ACHN (cell line): ENCODE measurements at regions not wholly inside any gene's neighbourhood (a gene's known extent, or its start where the extent isn't known, plus 50 kb on each side); places are given as distances from the start of the nearest gene placed in this dataset.

Experiments
- DNase-seq: peaks from one replicate; pipeline ENCODE4 v3.0.0-alpha.2; 2015
- in situ Hi-C: cut with HindIII; loops from 2 replicates; pipeline ENCODE4 v1.10.0; 2017; ENCODE audit warnings: low sequenced_read_pairs, low pct_ligation_motif_present, low pct_unique_long_range_greater_than_20kb

DNA sequence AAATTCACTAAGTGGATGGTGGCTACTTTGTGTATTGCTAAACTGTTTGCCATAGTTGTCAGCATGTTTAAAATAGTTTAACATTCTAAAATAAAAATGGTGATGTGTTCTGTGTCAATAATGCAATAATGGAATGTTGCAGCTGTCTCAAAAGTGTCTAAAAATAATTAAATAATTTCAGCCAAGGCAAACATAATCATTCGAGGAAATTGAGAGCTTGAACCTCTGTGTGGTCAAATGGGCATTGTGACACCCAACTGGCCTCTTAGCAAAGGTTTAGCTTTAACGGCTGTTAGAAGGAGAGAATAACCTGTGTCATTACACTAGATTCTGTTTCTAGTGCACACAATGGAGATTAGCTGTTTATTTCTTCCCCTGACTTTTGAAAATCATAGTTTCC, 278.5 kb downstream of the TMEM167A start:
- in situ Hi-C loops = no loop called here
- DNase-seq = no peak

DNA sequence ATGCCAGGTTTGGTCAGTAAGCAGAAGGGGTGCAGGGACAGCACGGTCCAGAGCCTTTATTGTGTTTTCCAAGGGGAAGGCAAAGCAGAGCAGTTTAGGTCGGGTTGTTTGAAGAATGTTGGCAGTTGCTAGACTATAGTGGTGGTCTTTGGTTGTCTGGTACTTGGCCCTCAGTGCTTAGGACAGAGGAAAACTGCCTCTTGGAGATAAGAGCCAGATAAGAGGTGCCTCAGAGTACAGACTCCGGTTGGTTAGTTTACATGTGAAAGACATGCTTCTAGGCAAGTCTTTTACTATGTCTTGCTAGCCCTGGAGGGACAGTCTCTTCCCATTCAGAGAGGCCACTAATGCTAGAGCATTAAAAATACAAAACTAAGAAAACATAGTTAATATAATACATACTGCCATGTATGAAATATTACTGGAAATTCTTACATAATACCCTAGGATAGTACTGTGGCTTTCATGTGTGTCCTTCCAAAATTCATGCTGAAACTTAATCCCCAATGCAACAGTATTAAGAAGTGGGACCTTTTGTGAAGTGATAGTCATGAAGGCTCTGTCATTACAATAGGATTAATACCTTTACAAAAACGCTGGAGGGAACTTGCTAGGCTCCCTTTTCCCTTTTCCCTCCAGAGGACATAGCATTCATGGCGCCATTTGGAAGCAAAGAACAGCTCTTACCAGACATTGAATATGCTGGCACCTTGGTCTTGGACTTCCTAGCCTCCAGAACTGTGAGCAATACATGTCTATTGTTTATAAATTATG, 280.4 kb downstream of the TMEM167A start:
- in situ Hi-C loops = no loop called here

DNA sequence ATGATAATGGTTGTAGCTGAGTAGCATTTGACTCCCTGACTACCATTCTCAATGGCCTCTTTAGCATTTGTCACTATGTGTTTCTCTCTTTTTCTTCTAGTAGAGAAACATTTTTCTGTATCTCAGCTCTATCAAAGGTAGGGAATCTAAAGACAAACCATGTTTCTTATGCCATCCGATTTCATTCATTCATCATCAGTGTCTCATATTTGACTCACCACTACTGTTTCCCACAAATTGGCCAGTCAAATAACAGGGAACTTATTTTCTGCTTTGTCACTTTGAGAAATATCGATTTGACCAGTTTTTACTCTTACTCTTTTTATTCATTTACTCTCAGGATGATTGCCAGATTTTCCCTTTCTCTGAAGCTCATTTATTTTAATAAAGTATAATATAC, 282.3 kb downstream of the TMEM167A start:
- in situ Hi-C loops = no loop called here
- no peak for DNase-seq

More for the DNA sequence above, 280.4 kb downstream of the TMEM167A start:
- DNase-seq = no peak

DNA sequence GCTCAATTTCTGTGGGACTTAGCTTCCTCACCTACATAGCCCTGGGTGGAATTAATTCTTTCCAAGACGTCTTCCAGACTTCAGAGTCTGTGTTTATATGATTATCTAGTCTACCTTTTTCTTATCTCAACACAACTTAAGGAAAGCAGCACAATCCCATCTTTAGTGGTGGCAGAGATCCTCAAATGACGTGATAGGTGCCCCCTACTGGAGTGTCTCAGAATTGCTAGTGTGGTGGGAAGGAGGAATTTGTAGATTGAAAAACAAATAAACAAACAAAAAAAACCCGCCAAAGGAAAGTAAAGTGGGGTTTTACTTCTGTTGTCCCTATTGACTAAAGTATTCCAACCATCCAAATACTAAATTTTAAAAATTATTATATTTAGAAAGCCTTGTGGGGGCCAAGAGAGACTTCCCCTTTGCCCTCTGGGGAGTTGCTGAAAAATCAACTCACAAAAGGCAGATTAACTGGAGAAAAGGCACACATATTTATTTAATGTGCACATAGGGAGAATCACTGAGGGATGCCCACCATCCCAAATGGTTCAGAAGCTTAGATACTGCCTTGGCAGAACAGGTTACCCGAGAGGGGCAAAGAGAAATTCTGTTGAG, 283.3 kb downstream of the TMEM167A start:
- peak; percentile 38 for DNase-seq
- in situ Hi-C loops = no loop called here

DNA sequence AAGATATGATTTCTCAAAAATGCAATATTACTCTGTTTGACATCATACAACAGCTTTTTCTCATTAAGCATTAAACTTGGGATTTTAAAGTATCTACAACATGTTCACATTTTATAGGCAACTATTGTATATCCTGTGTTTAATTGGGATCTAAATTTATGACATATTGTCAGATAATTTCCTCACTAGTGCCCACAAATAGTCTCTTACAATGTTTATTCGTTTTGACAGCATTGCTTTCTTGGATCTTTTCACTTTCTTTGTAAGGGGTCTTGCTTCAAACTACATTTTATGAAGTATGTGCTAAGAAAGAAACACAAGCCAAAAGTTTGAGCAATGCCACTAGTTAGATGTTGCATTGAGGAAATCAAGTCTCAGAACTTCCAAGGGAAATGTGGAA, 285.1 kb downstream of the TMEM167A start:
- in situ Hi-C loops = no loop called here
- no peak for DNase-seq

DNA sequence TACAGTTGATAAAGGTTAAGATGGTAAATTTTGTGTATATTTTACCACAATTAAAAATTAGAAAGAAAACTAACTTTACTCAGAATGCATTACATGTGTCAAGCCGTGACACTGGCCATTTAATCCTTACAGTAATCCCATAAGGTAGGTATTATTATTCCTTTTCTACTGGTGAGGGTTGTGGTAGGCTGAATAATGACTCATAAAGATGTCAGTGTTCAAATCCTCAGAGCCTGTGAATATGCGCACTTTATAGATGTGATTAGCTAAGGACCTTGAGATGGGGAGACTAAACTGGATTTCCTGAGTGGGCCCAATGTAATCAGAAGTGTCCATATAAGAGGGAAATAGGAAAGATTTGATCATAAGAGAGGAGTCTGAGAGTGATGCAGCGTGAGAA, 288.1 kb downstream of the TMEM167A start:
- no peak for DNase-seq
- in situ Hi-C loops = no loop called here

DNA sequence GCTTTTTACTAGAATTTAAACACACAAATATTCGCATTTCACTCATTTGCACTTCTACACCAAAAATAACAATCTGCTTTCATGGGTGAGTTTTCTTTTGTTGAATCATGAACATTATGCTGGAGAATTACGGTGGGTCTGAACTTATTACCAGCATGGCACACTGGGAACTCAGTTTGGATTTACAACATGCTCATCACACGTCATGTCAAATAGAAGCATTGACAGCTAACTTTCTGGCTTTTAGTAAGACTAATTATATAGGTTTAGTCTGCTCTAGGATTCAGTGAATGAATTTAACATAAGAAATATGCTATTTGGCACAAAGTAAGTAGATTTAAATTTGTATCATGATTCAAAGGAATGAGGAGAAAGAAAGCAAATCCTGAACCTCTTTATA, 290.4 kb downstream of the TMEM167A start:
- in situ Hi-C loops = no loop called here
- no peak for DNase-seq

DNA sequence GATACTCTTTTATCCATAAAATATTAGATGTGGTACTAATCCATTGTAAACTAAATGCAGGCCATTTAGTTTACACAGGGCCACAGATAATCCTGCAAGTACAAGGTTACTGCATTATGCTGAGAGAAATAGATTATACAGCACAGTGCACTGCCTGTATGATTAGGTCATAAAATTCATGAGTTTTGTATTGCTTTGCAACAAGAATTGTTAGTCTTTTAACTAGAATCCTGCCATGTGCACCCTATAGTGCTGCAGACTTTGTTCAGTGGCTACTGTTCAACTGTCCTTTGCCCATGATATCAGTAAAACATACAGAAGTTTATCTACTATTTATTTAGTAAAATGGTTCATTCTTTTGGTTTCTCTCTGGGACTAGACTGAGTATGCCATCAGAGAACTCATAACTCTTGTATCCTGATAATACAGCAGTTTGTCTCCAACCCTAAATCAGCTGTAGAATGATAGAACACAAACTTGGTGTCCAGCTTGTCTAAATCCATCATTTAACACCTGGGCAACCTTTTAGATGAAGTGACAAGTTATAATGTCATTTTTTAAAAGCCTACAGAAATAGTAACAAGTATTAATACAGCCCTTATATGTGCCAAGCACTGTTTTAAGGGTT, 291.2 kb downstream of the TMEM167A start:
- in situ Hi-C loops = no loop called here

DNA sequence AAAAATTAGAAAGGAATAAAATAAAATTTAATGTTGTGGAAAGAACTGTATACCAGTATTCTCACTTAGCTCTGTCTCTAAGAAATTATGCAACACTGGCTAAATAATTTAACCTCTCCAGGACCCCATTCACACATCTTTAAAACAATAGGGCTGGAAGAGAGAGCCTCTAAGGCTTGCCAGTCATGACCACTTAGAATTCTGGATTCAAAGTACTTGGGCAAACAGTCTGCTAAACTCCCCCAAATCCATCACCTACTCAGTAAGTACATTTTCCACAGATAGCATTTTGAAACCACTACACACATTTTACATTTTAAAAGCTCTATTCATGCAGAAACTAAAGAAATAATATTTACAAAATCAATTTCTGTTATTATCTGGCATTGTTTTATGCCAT, 291.7 kb downstream of the TMEM167A start:
- no peak for DNase-seq
- in situ Hi-C loops = no loop called here

More for the DNA sequence above, 291.2 kb downstream of the TMEM167A start:
- DNase-seq = no peak

DNA sequence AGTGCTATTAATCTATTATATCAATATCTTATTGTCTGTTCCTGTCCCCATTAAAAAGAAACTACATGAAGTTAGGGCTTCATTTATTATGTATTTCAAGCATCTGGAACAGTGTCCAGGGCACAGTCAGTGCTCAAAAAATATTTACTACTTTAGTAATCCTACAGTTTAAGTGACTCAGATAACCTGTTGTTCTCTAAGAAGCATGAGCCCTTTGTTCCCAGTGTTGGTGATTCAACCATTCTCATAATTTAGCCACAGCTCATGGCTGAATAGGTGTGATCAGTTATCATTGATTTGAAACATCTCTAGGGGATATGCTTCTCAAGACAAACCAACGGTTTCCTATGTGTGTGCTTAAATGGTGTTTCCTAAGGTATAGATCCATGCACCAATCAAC, 292.7 kb downstream of the TMEM167A start:
- in situ Hi-C loops = no loop called here
- no peak for DNase-seq

DNA sequence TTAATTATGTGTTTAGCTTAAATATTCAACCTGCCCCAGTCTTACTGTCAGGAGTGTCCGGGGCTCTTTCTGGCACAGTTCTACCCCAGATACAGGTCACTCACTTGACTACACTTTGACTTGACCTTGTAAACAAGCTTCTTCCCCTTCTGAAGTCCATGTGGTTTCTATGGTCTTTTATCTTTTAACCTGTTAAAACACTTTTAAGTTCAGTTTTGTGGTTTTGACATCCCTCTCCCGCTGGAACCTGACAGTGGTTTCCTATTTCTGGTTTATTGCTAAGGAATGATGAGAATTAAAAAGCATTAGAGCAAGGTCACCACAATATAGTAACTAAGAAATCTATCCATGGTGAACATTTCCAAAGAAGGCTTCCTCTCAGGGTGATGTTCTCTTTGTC, 300.1 kb downstream of the TMEM167A start:
- no peak for DNase-seq
- in situ Hi-C loops = no loop called here

DNA sequence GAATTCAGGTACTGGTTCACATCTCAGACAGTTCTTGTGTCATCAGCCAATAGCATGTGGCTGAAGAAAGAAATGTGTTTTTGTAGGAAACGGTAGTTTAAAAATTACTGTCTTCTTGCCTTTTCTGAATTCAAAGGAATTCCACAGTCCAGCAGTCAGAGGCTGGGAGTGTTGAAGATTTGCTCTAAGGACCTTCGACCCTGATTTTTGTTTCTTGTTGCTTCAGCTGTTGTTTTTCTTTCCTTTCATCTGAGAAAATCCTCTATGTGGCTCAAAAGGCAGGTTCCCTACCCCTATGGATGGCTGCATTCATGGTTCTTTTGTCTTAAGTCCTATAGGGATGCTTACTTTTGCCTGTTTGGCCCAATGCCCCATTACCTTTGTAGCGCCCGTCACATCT, 304.9 kb downstream of the TMEM167A start:
- in situ Hi-C loops = no loop called here
- no peak for DNase-seq

DNA sequence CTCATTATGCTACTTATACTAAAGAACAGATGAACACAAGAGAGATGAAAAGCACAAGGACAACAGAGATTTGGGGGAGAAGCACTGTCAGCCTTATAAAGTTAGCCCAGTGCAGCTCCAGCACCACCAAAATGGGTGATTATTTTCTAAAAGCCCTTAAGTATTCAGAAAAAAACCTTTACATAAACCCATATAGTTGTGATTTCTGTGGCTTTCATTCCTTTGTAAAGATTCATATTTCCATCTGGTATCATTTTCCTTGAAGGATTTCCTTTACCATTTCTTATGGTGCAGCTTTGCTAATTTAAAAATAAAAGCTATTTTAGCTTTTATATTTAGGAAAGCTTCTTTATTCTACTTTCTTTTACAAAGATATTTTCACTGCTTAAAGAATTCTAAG, 311.0 kb downstream of the TMEM167A start:
- DNase-seq = no peak
- in situ Hi-C loops = no loop called here

DNA sequence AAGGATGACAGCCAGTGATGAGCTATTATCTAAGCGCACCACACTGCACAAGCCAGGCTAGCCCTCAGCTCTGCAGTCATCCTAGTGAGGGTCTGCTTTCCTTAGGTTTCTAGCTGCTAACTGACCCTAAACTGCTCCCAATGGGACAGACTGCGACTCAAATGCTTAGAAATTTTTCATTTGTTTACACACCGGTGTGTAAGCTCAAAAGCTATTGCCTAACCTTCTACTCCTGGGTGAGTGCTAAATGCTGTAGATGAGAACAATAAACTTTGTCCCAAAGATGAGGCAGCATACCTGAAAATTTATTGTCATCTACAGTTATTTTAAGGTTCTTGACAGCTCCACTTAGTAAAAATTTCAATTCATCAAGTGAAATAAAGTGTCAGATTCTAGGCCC, 311.4 kb downstream of the TMEM167A start:
- DNase-seq = no peak
- in situ Hi-C loops = no loop called here

DNA sequence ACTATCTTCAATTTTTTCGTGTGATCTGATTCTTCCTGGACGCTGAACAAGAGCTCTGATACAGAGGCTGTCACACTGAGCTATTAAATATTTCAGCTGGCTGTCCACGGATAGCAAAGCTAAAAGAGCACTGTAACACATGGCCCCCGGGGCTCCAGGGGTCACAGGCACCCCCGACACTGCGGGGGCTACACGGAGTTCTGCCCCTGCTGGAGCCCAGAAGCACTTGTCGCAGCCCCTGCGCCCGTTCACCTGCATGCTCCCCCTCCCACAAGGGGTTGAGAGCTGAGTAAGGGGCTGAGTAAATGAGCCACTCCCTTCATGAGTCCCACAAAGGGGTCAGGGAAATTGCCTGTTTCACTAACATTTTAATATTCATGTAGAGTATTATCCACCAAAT, 316.3 kb downstream of the TMEM167A start:
- DNase-seq = no peak
- in situ Hi-C loops = no loop called here

DNA sequence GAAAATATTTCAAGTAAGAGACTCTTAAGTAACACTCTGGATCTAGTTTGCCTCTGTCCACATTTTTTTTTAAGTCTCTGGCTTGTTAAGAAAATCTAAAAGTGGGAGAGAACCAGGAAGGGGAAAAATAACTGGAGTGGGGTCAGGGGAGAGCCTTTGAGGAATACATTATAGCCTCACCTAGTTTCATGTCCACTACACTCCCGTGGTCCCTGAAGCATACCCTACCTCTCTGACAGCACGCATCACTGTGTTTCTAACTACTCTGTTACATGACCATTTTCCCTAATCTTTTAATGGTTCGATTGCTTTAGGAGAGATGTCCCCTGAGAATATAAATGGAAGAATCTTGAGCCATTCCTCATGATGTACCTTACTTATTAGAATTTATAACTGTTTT, 318.3 kb downstream of the TMEM167A start:
- in situ Hi-C loops = no loop called here
- DNase-seq = no peak

DNA sequence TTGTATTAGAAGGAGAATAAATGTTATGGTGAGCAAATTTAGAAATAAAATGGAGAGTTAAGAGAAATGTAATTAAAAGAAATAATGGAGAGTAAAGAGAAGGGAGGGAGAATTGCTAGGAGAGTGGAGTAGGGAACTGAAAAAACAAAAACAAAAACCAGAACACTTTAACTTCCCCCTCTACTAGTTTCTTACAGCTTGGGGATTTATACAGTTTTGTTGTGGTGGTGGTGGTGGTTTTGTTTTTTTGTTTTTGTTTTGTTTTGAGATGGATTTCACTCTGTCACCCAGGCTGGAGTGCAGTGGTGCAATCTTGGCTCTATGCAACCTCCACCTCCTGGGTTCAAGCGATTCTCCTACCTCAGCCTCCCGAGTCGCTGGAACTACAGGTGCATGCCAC, 322.4 kb downstream of the TMEM167A start:
- in situ Hi-C loops = no loop called here
- no peak for DNase-seq

DNA sequence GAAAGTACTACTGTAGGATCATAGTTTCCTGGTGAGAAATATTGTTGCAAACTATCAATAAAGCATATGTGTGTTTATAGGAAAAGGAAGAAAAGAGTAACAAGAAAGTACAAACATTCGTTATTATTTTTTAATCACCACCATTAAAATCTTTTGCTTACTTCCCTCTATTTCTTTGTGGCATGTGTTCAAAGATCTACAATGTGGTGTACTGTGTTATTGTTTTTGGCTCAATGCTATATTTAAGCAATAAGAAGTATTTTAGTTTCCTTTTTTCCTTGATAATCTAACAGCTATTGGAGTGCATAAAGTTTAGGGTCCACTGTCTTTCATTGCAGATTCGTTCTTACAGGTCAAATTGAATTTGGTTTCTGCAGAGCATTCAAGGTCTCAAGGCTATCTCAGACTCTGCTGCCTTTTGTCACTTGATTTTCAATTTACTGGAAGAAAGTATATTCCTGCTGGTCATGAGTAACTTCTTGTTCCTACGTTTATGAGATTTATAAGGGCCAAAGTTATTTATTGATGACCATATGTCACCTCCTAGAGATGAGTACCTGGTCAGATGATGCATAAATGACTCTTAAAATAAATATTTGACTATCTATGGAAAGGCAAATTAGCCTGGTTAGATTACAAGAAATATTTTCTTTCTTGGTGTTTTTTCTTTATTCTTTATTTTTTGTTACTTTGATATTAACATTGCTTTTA, 323.0 kb downstream of the TMEM167A start:
- in situ Hi-C loops = no loop called here
- DNase-seq = no peak

DNA sequence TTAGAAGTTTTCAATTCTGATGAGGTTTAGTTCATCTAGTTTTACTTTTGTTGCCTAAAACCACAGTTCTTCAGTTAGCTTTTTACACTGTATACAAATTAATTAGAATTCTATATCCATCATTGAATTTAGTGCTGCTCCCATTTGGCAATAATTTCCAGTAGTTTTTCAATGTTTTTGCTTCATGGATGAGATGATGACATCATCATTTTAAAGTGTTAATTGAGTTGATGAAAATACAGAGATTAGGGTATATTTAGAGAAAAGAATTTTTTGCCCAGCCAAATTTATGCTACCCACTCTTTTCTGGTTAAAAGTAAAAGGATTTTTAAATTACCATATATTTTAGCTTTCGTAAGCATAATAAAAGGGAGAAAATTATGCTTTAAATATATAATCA, 323.8 kb downstream of the TMEM167A start:
- no peak for DNase-seq
- in situ Hi-C loops = no loop called here
